IMR-90 (cell line): ENCODE measurements at regions not wholly inside any gene's neighbourhood (a gene's known extent, or its start where the extent isn't known, plus 50 kb on each side); places are given as distances from the start of the nearest gene placed in this dataset.

Source experiments
- CTCF ChIP-seq: conservative IDR thresholded peaks from 2 replicates; pipeline ENCODE4 v1.5.1; 2012; ENCODE audit warnings: mild to moderate bottlenecking, low read depth, low read length, improper control_type of control experiment
- ELK1 ChIP-seq: fragments of 150-350 bp; IDR thresholded peaks from 2 replicates; pipeline ENCODE4 v1.6.1; 2016; ENCODE audit warnings: low read depth, mild to moderate bottlenecking, low read length, moderate library complexity, borderline replicate concordance
- POLR2A ChIP-seq: IDR thresholded peaks from 2 replicates; pipeline ENCODE4 v1.6.1; 2012; ENCODE audit warnings: mild to moderate bottlenecking, low read depth, low read length
- RAD21 ChIP-seq: IDR thresholded peaks from 2 replicates; pipeline ENCODE4 v1.6.1; 2012; ENCODE audit warnings: low read length, improper control_type of control experiment
- RFX5 ChIP-seq: IDR thresholded peaks from 2 replicates; pipeline ENCODE4 v1.8.0; 2012; ENCODE audit warnings: low read depth, mild to moderate bottlenecking, low read length, moderate library complexity

- no peak for TF ChIP-seq CTCF
- TF ChIP-seq RFX5: no peak
- TF ChIP-seq ELK1: no peak
- TF ChIP-seq RAD21: no peak
- no peak for TF ChIP-seq POLR2A
Observed at GRCh38 chr16:35352431-35352830, 1893.0 kb downstream of the TP53TG3F start.
